Coronary artery (tissue), 2 donors: ENCODE measurements at regions not wholly inside any gene's neighbourhood (a gene's known extent, or its start where the extent isn't known, plus 50 kb on each side); places are given as distances from the start of the nearest gene placed in this dataset.
"Not testable (repeated sequence)": the region's sequence is repeated elsewhere in the genome, so short reads cannot be mapped to it uniquely, and the experiment has no call there.

Experiments
- DNase-seq: peaks from one replicate; pipeline ENCODE4 v3.0.0-alpha.2; 2017; ENCODE audit warnings: low spot score
- H3K27ac ChIP-seq, 2 donors: fragments of 200-600 bp; sonication (generic); one replicate each; pipeline ENCODE4 v1.5.1; 2016 to 2019
- H3K4me3 ChIP-seq: fragments of 200-600 bp; sonication (generic); 2 replicates; pipeline ENCODE4 v1.5.1; 2016; ENCODE audit warnings: mild to moderate bottlenecking, moderate library complexity
- TF ChIP-seq, protein P1 (sequence below): fragments of 200-600 bp; sonication (generic); IDR thresholded peaks from one replicate; pipeline ENCODE4 v1.5.1; 2019; ENCODE audit warnings: antibody characterized with exemption

DNA sequence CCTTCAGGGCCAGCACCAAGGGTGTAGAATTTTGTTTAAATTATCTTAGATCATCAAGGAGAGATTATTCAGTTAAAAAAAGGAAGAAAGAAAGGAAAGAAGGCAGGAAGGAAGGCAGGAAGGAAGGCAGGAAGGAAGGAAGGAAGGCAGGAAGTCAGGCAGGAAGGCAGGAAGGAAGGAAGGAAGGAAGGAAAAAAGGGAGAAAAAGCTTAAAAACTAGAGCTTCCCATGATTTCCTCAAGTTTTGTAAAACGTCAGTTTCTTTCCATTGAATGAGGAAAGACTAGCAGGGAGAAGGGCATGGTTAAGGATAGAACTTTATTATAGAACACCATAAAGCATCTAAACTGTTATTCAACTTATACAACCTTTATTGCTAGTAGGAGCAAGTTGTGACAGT, 2672.0 kb upstream of the PCDH20 start:
- H3K27ac ChIP-seq = no peak overlapping the region
- no peak overlapping the region for H3K4me3 ChIP-seq
- DNase-seq = no peak
- TF ChIP-seq, protein P1, sequence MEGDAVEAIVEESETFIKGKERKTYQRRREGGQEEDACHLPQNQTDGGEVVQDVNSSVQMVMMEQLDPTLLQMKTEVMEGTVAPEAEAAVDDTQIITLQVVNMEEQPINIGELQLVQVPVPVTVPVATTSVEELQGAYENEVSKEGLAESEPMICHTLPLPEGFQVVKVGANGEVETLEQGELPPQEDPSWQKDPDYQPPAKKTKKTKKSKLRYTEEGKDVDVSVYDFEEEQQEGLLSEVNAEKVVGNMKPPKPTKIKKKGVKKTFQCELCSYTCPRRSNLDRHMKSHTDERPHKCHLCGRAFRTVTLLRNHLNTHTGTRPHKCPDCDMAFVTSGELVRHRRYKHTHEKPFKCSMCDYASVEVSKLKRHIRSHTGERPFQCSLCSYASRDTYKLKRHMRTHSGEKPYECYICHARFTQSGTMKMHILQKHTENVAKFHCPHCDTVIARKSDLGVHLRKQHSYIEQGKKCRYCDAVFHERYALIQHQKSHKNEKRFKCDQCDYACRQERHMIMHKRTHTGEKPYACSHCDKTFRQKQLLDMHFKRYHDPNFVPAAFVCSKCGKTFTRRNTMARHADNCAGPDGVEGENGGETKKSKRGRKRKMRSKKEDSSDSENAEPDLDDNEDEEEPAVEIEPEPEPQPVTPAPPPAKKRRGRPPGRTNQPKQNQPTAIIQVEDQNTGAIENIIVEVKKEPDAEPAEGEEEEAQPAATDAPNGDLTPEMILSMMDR = no peak

DNA sequence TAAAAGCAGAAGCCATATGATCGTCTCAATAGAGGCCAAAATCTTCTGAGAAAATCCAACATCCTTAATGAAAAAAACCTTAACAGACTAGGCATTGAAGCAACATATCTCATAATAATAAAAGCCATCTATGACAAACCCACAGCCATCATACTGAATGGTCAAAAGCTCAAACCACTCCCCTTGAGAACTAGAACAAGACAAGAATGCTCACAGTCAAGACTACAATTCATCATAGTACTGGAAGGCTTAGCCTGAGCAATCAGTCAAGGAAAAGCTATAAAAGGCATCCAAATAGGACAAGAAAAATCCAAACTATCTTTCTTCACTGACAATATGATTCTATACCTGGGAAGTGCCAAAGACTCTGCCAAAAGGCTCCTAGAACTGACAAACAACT, 2668.2 kb upstream of the PCDH20 start:
- no peak for DNase-seq
- TF ChIP-seq, protein P1 = no peak
- Histone ChIP-seq H3K27ac (no peak overlapping the region), H3K4me3 (no peak overlapping the region)

DNA sequence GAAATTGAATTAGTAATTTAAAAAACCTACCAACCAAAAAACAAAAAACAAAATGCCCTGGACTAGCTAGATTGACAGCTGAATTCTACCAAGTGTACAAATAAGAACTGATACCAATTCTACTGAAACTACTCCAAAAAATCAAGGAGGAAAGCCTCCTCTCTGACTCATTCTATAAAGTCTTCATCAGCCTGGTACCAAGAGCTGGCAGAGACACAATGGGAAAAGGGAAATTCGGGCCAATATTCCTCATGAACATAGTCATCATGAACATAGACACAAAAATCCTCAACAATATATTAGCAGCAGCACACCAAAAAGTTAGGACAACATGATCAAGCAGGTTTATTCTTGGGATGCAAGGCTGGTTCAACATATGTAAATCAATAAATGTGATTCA, 2667.7 kb upstream of the PCDH20 start:
- Histone ChIP-seq H3K27ac (no peak overlapping the region), H3K4me3 (no peak overlapping the region)
- no peak for DNase-seq
- TF ChIP-seq, protein P1 = no peak

DNA sequence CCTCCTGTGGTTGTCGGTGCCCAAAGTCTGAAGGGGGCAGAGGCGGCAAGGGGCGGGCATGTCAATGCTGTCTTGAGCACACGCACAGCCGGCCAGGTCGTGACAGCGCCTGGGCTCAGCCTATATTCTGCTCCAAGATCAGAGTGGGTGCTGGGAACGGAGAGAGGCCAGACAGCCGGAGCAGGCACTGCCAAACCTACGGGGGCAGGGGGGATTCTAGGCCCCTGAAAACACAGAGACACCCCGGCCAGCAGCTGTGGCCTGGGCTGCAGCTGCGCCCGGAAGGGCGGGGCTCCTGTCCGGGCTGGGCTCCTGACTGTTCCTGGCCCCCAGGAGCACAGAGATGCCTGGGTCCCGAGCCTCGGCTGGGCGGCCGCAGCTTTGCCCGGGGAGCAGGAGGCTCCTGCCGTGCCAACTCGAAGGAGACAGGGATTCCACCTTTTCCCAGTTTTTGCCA, 2662.9 kb upstream of the PCDH20 start:
- Histone ChIP-seq H3K4me3 (no peak overlapping the region), H3K27ac (no peak overlapping the region)
- TF ChIP-seq, protein P1 = no peak
- DNase-seq = no peak

DNA sequence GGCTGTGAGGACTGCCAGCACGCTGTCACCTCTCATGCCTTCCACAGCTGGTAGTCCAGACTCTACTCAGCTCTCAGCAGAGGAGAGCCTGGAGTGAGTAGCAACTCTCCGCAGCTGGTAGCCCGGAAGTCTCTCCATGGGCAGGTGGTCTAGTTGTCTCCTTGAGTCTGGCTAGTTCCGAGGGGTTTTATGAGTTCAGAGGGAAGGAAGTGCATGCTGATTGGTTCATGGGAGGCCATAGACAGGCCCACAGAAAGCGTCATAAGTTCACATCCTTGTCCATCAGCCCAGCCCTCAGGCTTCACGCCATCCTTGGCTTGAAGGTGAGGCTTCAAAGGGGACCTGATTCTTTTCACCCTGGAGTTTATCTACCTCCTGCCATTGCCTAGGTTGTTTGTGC, 2662.4 kb upstream of the PCDH20 start:
- DNase-seq = no peak
- H3K4me3 ChIP-seq = no peak overlapping the region
- TF ChIP-seq, protein P1 = no peak

DNA sequence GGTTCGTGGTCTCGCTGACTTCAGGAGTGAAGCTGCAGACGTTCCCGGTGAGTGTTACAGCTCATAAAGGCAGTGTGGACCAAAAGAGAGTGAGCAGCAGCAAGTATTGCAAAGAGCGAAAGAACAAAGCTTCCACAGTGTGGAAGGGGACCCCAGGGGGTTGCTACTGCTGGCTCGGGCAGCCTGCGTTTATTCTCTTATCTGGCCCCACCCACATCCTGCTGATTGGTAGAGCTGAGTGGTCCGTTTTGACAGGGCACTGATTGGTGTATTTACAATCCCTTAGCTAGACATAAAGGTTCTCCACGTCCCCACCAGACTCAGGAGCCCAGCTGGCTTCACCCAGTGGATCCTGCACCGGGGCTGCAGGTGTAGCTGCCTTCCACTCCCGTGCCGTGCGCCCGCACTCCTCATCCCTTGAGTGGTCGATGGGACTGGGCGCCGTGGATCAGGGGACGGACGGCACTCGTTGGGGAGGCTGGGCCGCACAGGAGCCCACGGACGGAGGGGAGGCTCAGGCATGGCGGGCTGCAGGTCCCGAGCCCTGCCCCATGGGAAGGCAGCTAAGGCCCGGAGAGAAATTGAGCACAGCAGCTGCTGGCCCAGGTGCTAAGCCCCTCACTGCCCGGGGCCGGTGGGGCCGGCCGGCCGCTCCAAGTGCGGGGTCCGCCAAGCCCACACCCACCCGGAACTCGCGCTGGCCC, 2661.6 kb upstream of the PCDH20 start:
- H3K27ac ChIP-seq, DNase-seq, H3K4me3 ChIP-seq: not testable (repeated sequence)

More for the DNA sequence above, 2662.4 kb upstream of the PCDH20 start:
- no peak overlapping the region for H3K27ac ChIP-seq

DNA sequence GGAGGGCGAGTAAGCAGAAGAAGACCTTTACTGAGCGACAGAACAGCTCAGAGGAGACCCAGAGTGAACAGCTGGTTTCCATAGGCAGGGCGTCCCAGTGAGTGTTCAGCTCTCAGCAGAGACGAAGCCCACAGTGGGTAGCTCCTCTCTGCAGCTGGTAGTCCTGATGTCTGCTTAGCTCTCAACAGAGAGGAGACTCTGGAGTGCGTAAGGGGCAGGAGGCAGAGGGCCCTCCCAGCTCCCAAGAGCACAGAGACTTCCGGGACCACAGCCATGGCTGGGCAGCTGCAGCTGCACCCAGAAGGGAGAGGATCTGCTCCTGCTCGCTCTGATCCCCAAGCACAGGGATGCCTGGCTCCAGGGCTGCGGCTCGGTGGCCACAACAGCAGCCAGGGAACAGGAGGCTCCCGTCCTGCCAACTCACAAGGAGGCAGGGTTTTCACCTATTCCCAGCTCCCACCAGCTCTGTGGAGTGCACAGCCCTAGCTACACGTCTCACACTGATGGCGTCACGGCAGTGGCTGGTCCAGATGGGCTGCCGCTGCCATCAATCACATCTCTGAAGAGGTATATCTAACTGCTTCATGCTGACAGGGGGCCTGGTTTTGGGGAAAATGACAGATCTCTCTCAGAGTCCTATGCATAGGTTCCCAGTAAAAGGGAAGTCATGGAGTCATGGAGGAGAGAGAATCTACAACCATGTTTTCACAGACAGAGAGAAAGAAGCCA, 2660.1 kb upstream of the PCDH20 start:
- Histone ChIP-seq H3K4me3 (no peak overlapping the region), H3K27ac (no peak overlapping the region)
- no peak for DNase-seq
- TF ChIP-seq, protein P1 = no peak
